ENCODE measurements at regions not wholly inside any gene's neighbourhood (a gene's known extent, or its start where the extent isn't known, plus 50 kb on each side); places are given as distances from the start of the nearest gene placed in this dataset.

DNA sequence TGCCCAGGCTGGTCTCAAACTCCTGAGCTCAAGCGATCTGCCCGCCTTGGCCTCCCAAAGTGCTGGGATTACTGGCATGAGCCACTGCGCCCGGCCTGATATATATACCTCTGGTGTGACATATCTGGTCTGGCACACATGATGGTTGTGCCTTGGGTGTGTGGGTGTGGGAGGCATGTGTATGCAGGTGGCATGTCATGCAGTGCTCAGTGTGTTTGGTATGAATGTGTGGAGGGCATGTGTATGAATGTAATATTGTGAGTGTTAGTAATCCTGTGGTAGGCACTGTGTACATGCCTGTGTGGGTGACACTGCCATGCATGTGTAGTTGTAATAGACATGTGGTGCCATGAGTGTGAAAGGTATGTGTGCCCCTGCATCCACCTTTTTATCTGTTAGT is 179.3 kb upstream of the GOT2 start:
- no peak for TF ChIP-seq POLR2A (IDR thresholded peaks at IDR 0.05; ENCODE audit: low read length)
- TF ChIP-seq GATA1 (IDR thresholded peaks at IDR 0.05; ENCODE audit: low read depth, low read length), result no peak
